PC-9 (cell line): ENCODE measurements at regions not wholly inside any gene's neighbourhood (a gene's known extent, or its start where the extent isn't known, plus 50 kb on each side); places are given as distances from the start of the nearest gene placed in this dataset.

Experiments
- CTCF ChIP-seq: fragments of 200-600 bp; sonication (generic); conservative IDR thresholded peaks from 2 replicates; pipeline ENCODE4 v1.6.1; 2017; ENCODE audit warnings: mixed run types, antibody characterized with exemption, mild to moderate bottlenecking, moderate library complexity
- EZH2 ChIP-seq: fragments of 200-600 bp; sonication (generic); IDR thresholded peaks from 2 replicates; pipeline ENCODE4 v1.8.0; 2017; ENCODE audit warnings: antibody characterized with exemption, low read depth

- TF ChIP-seq CTCF, result no peak
- TF ChIP-seq EZH2, result no peak
Measured at GRCh38 chr2:10217489-10218435, 84.9 kb upstream of the HPCAL1 start.
